HG03196 (cell line): ENCODE measurements at regions not wholly inside any gene's neighbourhood (a gene's known extent, or its start where the extent isn't known, plus 50 kb on each side); places are given as distances from the start of the nearest gene placed in this dataset.

Source experiments
- ATAC-seq: cut with Tn5 transposase; IDR thresholded peaks from one replicate; pipeline ENCODE4 v1.9.1; 2021; ENCODE audit not compliant: unreplicated experiment

DNA sequence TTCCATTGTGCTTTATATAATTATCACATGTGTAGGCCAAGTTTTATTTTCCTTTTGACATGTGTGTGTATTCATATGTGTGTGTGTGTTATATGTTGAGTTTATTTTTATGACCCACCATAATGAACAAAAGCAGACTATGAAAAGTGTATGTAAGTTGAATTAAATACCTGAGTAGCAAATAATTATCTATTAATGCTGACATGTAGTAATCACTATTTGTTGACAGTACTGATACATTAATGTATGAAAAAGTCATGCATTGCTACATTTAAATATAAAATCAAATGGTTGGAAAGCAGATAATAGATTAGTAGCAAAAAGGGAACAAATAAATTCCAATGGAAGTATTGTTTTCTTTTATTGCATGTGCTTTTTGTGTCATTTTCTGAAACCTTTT is 1948.5 kb upstream of the PCDH20 start:
- no peak for ATAC-seq

DNA sequence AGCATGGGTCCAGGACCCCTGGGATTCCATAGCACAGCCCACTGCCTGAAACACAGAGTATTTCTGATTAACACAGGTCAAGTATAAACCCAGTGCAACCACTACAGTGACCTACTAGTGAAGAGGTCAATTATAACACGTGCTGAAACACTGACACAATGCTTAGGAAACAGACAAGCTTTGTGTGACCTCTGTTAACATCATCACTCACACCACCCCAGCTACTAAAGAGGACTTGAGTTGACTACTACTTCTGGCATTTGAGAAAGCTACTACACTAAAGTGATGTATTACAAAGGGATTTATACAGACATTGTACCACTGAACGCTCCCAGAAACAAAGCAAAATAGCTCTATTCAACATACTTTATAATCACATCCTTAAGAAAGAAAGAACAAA is 1935.9 kb upstream of the PCDH20 start:
- no peak for ATAC-seq

DNA sequence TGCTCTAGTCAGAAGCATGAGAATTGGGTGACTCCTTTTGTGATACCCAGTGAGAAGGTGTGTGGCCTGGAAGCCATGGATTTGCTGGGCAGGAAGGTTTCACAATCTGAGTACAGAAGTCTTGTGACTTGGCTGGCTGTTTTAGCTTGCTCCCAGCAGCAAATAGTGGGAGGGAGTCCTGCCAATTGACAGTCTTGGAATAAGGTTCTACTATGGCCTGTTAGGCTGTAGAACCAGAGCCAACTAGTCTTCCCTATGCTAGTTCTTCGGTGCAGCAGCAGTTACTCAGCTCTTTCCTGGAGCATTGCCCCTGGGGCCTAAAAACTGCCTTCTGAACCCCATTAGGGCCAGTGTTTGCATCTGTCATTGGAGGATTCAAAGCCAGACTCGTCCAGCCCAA is 1935.4 kb upstream of the PCDH20 start:
- ATAC-seq: no peak

DNA sequence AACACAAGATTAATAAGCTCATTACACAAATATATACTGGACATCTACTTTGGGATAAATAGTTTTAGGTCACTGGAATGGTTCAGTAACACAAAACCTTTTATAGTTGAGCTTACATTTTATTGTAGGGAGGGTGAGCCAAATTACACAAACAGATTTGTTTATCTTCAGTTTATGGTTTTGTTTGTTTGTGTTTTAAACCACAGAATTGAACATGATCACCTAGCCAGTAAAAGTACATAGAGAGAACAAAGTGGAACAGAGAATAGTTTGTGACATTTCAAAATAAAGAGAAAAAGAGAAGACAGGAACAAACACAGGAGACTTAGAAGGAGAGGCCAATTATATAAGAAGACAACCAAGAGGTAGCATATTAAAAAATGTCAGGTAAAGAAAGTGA is 1930.2 kb upstream of the PCDH20 start:
- ATAC-seq: no peak

DNA sequence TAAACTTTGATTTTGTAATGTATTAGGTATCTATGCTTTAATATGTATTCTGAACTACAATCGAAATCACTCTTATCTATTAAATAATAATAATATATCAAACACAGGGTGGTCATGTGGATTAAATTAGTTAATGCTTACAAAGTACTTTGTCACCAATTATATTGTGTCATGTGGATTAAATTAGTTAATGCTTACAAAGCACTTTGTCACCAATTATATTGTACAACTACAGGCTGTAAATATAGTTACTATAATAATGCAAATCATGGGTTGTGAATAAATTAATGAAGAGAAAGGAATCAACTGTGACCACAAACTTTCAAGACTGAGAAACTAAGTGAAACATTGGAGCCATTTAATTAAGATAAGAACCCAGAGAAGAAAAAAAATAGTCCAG is 1929.1 kb upstream of the PCDH20 start:
- ATAC-seq: no peak

DNA sequence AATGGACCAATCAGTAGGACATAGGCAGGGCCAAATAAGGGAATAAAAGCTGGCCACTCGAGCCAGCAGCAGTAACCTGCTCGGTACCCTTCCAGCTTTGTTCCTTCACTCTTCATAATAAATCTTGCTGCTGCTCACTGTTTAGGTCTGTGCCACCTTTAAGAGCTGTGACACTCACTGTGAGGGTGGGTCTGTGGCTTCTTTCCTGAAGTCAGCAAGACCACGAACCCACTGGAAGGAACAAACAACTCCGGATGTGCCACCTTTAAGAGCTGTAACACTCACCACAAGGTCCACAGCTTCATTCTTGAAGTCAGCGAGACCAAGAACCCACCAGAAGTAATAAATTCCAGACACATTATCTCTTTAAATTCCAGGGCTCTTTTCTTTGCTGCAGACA is 1922.3 kb upstream of the PCDH20 start:
- no peak for ATAC-seq

DNA sequence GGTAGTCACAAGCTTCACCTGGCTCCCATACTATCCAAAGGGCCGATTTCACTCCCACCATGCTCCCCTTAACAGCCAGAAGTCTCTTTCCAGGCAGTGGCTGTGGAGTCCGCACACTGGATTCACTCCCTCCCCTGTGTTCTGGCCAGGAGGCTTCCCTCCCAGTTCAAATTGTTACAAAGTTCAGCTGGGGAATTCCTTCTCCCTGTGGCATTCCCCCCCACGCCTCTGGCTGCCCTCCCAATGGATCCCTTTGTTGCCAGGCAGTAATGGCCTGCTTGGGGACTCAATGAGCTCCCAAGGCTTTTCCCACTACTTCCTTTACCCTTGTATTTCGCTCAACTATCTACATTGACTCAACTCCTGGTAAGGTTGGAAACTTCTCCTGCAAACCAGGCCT is 1921.4 kb upstream of the PCDH20 start:
- ATAC-seq: no peak

DNA sequence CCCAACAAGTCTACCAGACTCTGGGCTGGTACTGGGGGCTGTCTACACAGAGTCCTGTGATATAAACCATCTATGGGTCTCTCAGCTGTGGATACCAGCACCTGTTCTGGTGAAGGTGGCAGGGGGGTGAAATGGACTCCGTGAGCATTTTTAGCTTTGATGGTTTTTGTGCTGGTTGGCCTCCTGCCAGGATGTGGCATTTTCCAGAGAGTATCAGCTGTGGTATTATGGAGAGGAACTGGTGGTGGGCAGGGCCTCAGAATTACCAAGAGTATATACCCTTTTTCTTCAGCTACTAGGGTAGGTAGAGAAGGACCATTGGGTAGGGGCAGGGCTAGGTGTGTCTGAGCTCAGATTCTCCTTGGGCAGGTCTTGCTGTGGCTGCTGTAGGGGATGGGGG is 1920.9 kb upstream of the PCDH20 start:
- no peak for ATAC-seq

DNA sequence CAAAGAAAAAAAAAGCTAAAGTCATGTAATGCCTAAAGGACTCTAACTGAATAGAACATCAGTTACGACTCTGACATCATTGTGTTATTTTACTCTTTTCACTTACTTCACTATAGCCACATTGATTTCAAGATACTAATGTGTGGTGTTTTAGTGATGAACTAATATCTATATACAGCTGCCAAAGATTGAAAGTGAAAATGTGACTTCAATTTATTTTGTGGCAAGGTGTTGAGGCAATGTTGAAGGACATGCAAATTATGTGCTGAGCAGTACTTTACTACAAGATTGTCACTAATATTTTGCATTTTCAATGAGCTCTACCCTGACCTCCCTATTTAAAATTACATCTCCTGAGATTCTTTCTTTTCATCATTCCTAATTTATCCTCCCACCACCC is 1911.9 kb upstream of the PCDH20 start:
- no peak for ATAC-seq

DNA sequence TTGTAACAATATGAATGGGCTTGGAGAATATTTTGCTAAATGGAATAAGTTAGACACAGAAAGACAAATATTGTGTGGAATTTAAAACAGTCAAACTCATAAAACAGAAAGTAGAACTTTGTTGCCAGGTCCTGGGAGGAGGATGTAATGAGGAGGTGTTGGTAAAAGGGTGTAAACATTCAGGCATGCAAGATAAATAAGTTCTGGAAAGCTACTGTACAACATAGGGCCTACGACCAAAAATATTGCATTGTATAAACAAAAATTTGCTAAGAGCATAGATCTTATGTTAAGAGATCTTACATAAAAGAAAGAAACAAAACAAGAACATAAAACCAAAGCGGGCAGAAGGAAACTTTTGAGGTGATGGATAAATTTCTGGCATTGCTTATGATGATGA is 1907.8 kb upstream of the PCDH20 start:
- no peak for ATAC-seq

DNA sequence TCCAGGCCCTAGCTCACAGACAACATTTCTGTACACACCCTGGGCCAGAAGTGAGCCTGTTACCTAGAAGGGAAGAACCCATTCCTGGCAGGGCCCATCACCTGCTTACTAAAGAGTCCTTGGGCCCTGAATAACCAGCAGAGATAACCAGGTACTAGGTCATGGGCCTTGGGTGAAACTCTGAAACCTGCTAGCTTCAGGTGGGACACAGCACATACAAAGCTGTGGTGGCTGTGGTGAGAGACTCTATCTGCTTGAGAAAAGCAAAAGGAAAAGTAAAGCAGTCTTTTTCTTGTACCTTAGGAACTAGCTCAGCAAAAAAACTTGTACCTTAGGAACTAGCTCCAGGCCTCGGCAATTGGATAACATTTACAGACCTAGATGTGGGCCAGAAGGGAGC is 1895.9 kb upstream of the PCDH20 start:
- ATAC-seq: no peak

DNA sequence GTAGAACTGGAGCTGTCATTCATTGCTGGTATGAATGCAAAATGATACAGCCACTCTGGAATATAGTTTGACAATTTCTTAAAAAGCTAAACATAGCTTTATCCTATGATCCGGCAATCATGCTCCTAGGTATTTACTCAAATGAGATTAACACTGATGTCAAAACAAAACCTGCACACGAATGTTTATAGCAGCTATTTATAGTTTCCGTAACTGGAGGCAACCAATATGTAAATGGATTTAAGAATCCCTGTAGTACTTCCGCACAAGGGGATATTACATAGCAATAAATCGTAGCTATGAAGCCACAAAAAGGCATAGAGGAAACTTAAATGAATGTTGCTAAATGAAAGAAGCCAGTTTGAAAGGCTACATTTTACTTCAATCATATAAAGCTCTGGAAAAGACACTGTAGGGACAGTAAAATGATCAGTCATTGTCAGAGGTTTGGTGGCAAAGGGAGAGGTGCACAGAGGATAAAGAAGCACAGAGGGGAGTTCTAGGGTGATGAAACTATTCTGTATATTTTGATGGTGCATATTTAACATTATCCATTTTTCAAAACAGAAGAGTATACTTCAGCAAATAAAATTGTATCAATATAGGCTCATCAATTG is 1893.0 kb upstream of the PCDH20 start:
- no peak for ATAC-seq

DNA sequence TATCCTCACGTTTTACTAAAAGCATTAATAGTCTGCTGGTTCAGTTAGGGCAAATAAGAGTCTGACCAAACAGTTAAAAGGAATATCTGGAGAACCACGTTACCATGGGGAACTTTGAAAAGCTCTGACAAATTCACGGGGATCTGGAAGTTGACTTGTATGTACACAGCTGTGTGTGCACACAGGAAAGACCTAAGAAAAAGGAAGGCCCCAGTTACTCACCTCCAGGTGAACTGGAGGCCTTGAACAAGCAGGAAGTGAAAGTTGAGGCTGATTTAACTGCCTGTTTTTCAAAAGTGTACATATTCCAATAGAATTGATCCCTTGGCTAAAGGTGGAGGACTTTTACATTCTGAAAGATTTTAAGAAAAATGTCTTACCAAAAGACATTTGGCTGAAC is 1891.6 kb upstream of the PCDH20 start:
- ATAC-seq: no peak

DNA sequence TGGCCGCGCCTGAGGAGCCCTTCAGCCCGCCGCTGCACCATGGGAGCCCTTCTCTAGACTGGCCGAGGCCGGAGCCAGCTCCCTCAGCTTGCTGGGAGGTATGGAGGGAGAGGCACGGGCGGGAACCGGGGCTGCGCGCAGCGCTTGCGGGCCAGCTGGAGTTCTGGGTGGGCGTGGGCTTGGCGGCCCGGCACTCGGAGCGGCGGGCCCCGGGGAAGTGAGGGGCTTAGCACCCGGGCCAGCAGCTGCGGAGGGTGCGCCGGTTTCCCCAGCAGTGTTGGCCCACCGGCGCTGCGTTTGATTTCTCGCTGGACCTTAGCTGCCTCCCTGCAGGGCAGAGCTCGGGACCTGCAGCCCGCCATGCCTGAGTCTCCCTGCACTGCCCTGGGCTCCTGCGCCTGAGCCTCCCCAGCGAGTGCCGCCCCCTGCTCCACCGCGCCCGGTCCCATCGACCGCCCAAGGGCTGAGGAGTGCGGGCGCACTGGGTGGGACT is 1890.0 kb upstream of the PCDH20 start:
- no peak for ATAC-seq

DNA sequence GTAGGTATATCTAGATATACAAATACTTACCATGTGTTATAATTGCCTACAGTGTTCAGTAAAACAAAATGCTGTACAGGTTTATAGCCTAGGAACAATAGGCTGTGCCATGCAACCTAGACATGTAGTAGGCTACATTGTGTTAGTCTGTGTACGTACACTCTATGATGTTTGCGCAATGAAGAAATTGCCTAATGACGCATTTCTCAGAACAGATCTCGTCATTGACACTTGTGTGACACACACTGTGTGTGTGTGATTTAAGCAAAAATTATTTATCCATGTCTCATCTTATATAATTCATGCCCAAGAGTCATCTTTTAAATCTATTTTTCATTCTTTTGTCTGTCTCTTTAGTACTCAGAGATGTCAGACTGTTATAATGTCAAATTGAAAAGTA is 1888.8 kb upstream of the PCDH20 start:
- ATAC-seq: no peak

DNA sequence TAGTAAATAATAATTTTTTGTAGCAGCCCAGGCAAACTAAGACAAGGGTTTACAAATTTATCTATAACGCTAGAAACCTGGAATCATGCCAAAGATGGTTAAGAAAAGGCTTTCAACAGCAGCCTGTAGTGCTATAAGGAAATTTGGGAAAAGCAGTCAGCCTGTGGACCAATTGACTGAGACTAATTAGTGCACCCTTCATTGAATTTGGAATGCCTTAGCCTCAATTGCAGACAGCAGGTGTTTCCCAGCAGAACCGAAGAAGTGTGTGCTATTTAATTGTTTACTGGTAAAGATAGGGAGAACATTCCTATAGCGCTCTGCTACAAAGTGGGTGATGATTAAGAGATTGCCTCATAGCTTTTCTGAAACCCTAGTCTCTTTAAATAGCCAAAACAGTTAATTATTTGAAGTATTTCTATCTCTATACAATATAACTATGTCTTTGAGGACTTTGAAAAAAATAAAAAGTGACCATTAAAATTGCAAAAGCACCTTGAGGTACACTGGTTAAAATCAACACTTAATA is 1884.3 kb upstream of the PCDH20 start:
- no peak for ATAC-seq

DNA sequence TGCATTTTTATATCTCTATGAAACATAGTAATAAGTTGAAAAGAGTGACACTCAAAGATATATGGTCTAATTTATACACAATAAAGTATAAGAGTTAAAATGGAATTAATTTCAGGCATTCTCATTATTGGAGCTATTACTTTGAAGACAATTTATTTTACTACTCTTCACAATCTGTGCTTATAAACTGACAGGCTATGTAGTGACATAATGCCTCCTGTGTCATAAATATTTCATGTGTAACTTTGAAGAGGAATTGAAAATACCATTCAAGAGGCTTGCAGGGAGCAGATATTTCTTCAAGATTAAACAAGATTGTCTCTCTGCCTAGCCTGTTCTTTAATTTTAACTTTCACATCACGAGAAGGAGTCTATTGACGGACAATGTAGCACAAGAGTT is 1881.5 kb upstream of the PCDH20 start:
- no peak for ATAC-seq

DNA sequence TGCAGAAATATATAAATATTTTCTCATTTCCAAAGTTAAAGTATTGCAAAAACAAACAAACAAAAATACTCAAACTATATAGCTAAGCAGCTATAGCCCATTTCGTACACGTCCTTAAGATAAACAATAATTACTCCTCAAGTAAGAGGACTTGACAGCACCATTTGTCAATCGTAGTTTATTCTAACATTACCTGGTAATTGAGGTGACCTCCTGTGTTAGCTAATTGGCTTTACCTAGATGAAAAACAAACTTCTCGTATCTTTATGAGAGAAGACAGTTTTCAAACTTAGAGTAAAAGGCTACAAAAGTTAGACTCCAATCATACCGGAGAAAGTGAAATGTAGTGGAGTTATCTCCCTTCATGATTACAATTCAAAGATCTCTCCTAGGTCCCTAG is 1876.1 kb upstream of the PCDH20 start:
- no peak for ATAC-seq

DNA sequence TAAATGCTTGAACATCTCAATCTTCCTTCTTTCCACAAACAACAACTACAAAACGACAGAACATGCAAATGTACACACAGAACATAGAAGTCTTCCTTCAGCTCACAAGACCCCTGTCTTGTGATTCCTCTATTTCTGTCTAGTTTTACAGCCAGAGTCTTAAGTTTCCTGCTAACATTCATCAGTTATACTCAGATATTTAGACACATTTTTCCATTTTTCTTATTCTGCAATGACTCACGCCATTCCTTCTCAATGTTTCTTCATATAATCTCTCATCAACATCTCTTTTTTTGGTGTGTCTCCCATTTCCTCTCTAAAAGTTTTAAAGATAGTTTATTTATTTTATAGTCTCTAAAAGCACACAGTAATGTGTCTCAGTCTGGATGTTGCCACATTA is 1872.9 kb upstream of the PCDH20 start:
- no peak for ATAC-seq

DNA sequence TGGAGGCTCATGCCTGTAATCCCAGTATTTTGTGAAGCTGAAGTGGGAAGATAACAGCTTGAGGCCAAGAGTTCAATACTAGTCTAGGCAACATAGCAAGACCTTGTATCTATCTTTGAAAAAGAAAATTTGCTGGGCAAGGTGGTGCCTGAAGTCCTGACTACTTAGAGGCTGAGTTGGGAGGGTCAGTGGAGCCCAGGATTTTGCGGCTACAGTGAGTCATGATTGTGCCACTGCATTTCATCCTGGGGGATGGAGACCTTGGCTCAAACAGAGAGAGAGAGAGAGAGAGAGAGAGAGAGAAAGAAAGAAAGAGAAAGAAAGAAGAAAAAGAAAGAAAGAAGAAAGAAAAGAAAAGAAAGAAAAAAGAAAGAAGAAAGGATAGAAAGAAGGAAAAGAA is 1872.3 kb upstream of the PCDH20 start:
- ATAC-seq: no peak

DNA sequence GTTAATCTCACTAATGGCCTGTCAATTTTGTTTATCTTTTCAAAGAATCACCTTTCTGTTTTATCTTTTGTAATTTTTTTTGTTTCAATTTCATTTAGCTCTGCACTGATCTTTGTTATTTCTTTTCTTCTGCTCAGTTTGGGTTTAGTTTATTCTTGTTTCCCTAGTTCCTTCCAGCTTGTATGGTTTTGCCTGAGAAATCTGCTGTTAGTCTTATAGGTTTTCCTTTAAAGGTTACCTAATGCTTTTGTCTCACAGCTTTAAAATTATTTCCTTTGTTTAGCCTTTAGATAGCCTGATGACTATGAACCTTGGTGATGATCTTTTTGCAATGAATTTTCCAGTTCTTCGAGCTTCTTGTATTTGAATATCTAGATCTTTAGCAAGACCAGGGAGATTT is 1869.8 kb upstream of the PCDH20 start:
- ATAC-seq: no peak

DNA sequence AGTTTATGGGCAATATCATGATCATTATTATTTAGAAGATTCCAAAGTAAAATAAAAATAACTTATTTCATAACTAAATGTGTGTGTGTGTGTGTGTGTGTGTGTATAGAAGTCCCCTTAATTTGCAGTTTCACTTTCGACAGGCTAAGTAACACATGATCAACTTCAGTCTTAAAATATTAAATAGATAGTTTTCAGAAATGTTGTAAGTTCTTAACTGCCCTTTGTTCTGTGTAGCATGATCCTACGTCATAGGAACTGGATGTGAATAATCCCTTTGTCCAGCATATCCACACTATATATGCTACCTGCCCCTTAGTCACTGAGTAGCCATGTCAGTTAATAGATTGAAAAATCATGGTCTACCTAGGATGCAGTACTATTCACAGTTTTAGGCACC is 1863.5 kb upstream of the PCDH20 start:
- no peak for ATAC-seq

DNA sequence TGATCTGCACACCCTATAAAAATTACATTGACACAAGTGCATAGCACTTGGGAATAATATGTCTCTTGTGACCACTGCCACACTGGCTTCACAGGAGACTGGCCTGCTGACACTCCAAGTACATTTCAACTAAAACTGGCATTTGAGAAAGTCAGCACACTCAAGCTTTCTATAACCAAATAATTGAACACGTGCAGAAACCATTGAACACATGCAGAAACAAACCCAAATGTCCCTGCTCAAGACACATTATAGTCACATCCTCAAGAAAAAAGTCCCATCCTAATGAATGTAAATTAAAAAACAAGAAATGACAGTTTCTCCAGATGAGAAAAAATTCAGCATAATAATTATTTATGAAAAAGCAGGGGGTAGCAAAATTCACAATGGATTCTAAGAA is 1859.1 kb upstream of the PCDH20 start:
- ATAC-seq: no peak
